CD8-positive, alpha-beta memory T cell (primary cell): ENCODE measurements at regions not wholly inside any gene's neighbourhood (a gene's known extent, or its start where the extent isn't known, plus 50 kb on each side); places are given as distances from the start of the nearest gene placed in this dataset.

Experiments
- CTCF ChIA-PET: fragments of 350-600 bp; sonication (Branson Sonifier 250); formaldehyde crosslinking; loops from one replicate; lab custom pipeline; 2021; ENCODE audit warnings: antibody characterized with exemption; lab: Charles Lee
- POLR2A ChIA-PET: fragments of 350-600 bp; sonication (Branson Sonifier 250); formaldehyde crosslinking; loops from one replicate; lab custom pipeline; 2021; ENCODE audit warnings: antibody characterized with exemption; lab: Charles Lee
- DNase-seq, 5 donors: peaks; one replicate each; pipeline versions ENCODE4 v3.0.0 to v3.0.0-alpha.2; 2020 to 2022; ENCODE audit warnings: mixed read lengths in 1 of 5
- H3K27ac ChIP-seq: one replicate; pipeline ENCODE4 v1.7.0; 2013; ENCODE audit warnings: low read depth, mild to moderate bottlenecking, low read length, moderate library complexity
- H3K27me3 ChIP-seq: 2 replicates; pipeline ENCODE4 v1.7.0; 2013; ENCODE audit warnings: low read length, mild to moderate bottlenecking; ENCODE audit not compliant: insufficient read depth, poor library complexity, severe bottlenecking
- H3K36me3 ChIP-seq: 2 replicates; pipeline ENCODE4 v1.7.0; 2013; ENCODE audit warnings: mild to moderate bottlenecking, low read length, moderate library complexity; ENCODE audit not compliant: insufficient read depth
- H3K4me1 ChIP-seq: 2 replicates; pipeline ENCODE4 v1.7.0; 2013; ENCODE audit warnings: mild to moderate bottlenecking, low read length, moderate library complexity; ENCODE audit not compliant: insufficient read depth
- H3K4me3 ChIP-seq: 2 replicates; pipeline ENCODE4 v1.7.0; 2013; ENCODE audit warnings: mild to moderate bottlenecking, low read length
- H3K9me3 ChIP-seq: 2 replicates; pipeline ENCODE4 v1.7.0; 2013; ENCODE audit warnings: mild to moderate bottlenecking, low read length
- H3K27ac Mint-ChIP-seq, 8 donors: one replicate each; pipeline ENCODE4 v1.8.0; 2020 to 2021; ENCODE audit warnings: mixed read lengths in 8 of 8, mild to moderate bottlenecking in 6 of 8, inconsistent platforms in 3 of 8, moderate library complexity in 3 of 8
- H3K27me3 Mint-ChIP-seq, 2 donors: one replicate each; pipeline ENCODE4 v1.8.0; 2020 to 2021; ENCODE audit warnings: mixed read lengths in 2 of 2, mild to moderate bottlenecking in 1 of 2, moderate library complexity in 1 of 2
- H3K36me3 Mint-ChIP-seq, 3 donors: one replicate each; pipeline ENCODE4 v1.8.0; 2020 to 2021; ENCODE audit warnings: mixed read lengths in 3 of 3, inconsistent platforms in 1 of 3, mild to moderate bottlenecking in 1 of 3
- H3K4me1 Mint-ChIP-seq, 3 donors: one replicate each; pipeline ENCODE4 v1.8.0; 2020 to 2021; ENCODE audit warnings: mixed read lengths in 3 of 3, inconsistent platforms in 1 of 3, mild to moderate bottlenecking in 1 of 3
- H3K4me3 Mint-ChIP-seq, 7 donors: one replicate each; pipeline ENCODE4 v1.8.0; 2020 to 2021; ENCODE audit warnings: mixed read lengths in 7 of 7, mild to moderate bottlenecking in 6 of 7, moderate library complexity in 4 of 7, inconsistent platforms in 2 of 7
- H3K9me3 Mint-ChIP-seq, 5 donors: one replicate each; pipeline ENCODE4 v1.8.0; 2020 to 2022; ENCODE audit warnings: mixed read lengths in 5 of 5, mild to moderate bottlenecking in 3 of 5, moderate library complexity in 2 of 5, inconsistent platforms in 1 of 5

DNA sequence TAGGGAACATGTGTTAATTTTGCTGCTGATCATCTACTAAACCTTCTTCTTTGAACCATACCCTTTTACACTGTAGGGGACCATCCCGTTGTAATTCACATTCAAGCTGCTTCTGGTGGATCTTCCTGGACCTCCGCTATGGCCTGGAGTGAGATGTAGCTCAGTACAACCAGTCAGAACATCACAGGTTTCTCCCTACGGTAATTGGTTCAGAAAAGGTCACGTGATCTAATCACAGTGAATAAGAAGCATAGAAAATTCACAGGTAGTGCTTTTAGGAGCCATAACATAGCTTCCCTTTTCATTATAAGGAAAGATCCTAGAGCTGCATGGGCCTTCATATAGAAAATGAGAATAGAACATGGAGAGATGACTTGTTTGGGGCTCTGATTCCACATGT, 320.8 kb upstream of the PDZRN3 start:
- no peaks in the 10 kb centered on the region for H3K27me3 Mint-ChIP-seq
- H3K36me3 Mint-ChIP-seq: no peaks in the 10 kb centered on the region
- POLR2A ChIA-PET: no interaction called here
- no peak overlapping the region for H3K27ac ChIP-seq
- no peak overlapping the region for H3K4me3 ChIP-seq
- H3K27me3 ChIP-seq: no peaks in the 10 kb centered on the region
- no peaks in the 10 kb centered on the region for H3K4me1 ChIP-seq
- H3K4me1 Mint-ChIP-seq: no peaks in the 10 kb centered on the region
- H3K4me3 Mint-ChIP-seq: no peak overlapping the region
- no peak overlapping the region for H3K27ac Mint-ChIP-seq
- no peaks in the 10 kb centered on the region for H3K9me3 ChIP-seq
- no peaks in the 10 kb centered on the region for H3K36me3 ChIP-seq
- CTCF ChIA-PET: no interaction called here
- DNase-seq: no peak
- H3K9me3 Mint-ChIP-seq: peaks cover 9 to 14% (median 11%) of the 10 kb centered on the region in 5 donors

DNA sequence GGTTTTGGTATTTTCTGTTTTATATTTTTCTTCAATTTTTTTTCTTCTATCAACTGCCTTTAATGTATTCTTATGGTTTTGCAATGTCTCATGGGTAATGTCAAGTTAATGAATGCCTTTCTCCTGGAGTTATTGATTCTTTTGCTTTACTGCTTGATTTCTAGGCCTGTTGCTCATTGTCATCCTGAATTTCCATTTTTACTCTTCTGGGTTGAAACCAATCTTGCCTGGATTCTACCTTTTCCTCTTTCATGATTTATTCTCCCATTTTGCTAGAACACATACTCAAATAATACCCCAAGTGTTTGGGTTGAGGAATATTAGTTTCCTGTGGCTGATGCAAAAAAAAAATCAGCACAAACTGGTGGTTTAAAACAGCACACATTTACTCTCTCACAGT, 315.2 kb upstream of the PDZRN3 start:
- Mint-ChIP-seq H3K9me3 (peaks cover 7 to 13% (median 10%) of the 10 kb centered on the region in 5 donors), H3K4me1 (no peaks in the 10 kb centered on the region), H3K27me3 (no peaks in the 10 kb centered on the region), H3K36me3 (no peaks in the 10 kb centered on the region), H3K4me3 (no peak overlapping the region), H3K27ac (no peak overlapping the region)
- CTCF ChIA-PET: no interaction called here
- Histone ChIP-seq H3K4me3 (no peak overlapping the region), H3K4me1 (no peaks in the 10 kb centered on the region), H3K27me3 (no peaks in the 10 kb centered on the region), H3K27ac (no peak overlapping the region), H3K36me3 (no peaks in the 10 kb centered on the region), H3K9me3 (no peaks in the 10 kb centered on the region)
- DNase-seq: no peak
- POLR2A ChIA-PET: no interaction called here

DNA sequence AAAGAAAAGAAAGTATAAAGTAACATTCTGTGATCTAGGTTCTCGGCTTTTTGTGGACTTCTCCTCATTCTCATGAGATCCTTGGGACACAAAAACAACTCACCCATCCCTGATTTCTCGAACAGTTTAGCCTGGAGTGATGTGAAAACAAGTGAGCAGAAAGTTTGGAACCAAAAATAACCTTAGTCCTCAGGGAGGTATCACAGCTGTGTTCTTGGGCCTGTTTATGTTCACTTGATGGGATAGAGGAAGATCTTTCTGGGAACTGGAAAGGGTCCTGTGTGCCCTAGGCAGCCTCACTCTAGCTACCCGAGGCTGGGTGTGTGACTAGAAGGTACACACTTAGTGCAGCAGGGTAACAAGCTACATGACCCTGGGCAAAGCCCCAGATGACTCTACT, 308.8 kb upstream of the PDZRN3 start:
- no peak overlapping the region for H3K27ac Mint-ChIP-seq
- ChIA-PET CTCF (no interaction called here), POLR2A (no interaction called here)

DNA sequence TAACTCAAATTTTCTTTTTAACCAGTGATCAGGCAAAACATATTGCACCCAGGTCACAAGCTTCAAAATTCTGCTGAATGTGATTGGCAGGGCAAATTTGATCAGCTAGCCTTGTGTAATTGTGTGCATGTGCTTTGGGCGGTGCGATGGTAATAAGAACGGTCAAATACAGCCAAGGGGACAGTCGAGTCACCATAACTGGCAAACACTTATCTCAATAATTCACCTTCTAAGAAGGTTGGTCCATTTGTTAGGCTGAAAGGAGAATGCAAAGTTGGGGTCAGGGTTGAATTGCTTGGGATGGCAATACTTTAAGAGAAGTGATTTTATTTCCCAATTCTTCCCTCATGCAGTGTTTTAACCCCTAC, 302.4 kb upstream of the PDZRN3 start:
- no peak overlapping the region for H3K27ac ChIP-seq
- peaks cover 0 to 2% of the 10 kb centered on the region in 2 donors for H3K27me3 Mint-ChIP-seq
- no peaks in the 10 kb centered on the region for H3K36me3 Mint-ChIP-seq
- H3K27me3 ChIP-seq: no peaks in the 10 kb centered on the region
- no peak overlapping the region for H3K4me3 Mint-ChIP-seq
- H3K9me3 Mint-ChIP-seq: peaks cover 6 to 26% (median 18%) of the 10 kb centered on the region in 5 donors
- H3K36me3 ChIP-seq: no peaks in the 10 kb centered on the region
- ChIA-PET POLR2A (no interaction called here), CTCF (no interaction called here)
- H3K4me3 ChIP-seq: no peak overlapping the region
- H3K4me1 Mint-ChIP-seq: no peaks in the 10 kb centered on the region
- no peaks in the 10 kb centered on the region for H3K4me1 ChIP-seq
- H3K27ac Mint-ChIP-seq: no peak overlapping the region
- no peaks in the 10 kb centered on the region for H3K9me3 ChIP-seq
- DNase-seq: no peak

More for the DNA sequence above, 308.8 kb upstream of the PDZRN3 start:
- no peaks in the 10 kb centered on the region for H3K4me1 Mint-ChIP-seq
- Histone ChIP-seq H3K4me1 (no peaks in the 10 kb centered on the region), H3K9me3 (no peaks in the 10 kb centered on the region), H3K36me3 (no peaks in the 10 kb centered on the region), H3K4me3 (no peak overlapping the region), H3K27ac (no peak overlapping the region), H3K27me3 (no peaks in the 10 kb centered on the region)
- H3K4me3 Mint-ChIP-seq: no peak overlapping the region
- DNase-seq: no peak
- peaks cover 0 to 2% of the 10 kb centered on the region in 2 donors for H3K27me3 Mint-ChIP-seq
- H3K36me3 Mint-ChIP-seq: no peaks in the 10 kb centered on the region
- peaks cover 6 to 20% (median 13%) of the 10 kb centered on the region in 5 donors for H3K9me3 Mint-ChIP-seq

DNA sequence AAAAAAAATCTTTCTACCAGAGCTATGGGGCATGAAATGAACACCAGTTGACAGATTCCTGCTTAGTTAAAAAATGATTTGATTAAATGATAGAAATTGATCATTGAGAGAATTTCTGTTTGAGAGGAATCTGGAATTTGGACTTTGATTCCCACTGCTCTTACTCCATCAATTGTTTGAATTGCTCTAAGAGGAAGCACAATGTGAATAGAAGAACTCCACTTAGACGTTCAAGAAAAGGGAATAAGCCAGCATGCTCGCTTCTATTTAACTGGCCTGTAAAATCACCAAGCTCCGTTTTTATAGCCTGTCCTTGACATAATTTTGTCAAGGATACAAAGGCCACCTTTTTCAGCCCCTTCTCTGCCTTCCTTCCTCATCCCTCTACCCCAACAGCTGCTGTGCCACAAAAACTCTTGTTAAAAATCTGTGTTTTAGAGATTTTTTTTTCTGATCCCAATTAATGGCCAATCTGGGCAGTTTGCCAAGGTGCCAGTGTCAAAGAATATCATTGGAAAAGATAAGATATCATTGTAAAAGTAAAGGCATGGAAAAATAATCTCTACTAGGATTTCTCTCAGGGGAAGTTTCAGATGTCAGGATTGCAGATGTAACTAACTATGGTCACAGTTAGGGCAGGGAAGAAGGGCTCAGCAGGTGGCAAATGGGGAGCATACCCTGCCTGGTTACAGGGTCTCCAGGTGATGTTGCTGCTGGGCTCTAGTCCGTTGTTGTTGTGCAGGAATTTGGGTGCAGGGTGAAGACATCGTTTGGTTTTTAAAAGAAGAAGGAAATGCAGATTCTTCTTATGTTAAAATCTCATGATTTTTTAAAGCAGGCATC, 301.8 kb upstream of the PDZRN3 start:
- H3K27me3 Mint-ChIP-seq: peaks cover 0 to 2% of the 10 kb centered on the region in 2 donors
- H3K4me1 Mint-ChIP-seq: no peaks in the 10 kb centered on the region
- no peaks in the 10 kb centered on the region for H3K27me3 ChIP-seq
- ChIA-PET POLR2A (no interaction called here), CTCF (no interaction called here)
- H3K4me3 ChIP-seq: no peak overlapping the region
- H3K4me1 ChIP-seq: no peaks in the 10 kb centered on the region
- H3K4me3 Mint-ChIP-seq: no peak overlapping the region
- no peak for DNase-seq
- no peaks in the 10 kb centered on the region for H3K36me3 Mint-ChIP-seq
- H3K27ac Mint-ChIP-seq: no peak overlapping the region
- no peak overlapping the region for H3K27ac ChIP-seq
- H3K36me3 ChIP-seq: no peaks in the 10 kb centered on the region
- no peaks in the 10 kb centered on the region for H3K9me3 ChIP-seq
- H3K9me3 Mint-ChIP-seq: peaks cover 4 to 26% (median 15%) of the 10 kb centered on the region in 5 donors

DNA sequence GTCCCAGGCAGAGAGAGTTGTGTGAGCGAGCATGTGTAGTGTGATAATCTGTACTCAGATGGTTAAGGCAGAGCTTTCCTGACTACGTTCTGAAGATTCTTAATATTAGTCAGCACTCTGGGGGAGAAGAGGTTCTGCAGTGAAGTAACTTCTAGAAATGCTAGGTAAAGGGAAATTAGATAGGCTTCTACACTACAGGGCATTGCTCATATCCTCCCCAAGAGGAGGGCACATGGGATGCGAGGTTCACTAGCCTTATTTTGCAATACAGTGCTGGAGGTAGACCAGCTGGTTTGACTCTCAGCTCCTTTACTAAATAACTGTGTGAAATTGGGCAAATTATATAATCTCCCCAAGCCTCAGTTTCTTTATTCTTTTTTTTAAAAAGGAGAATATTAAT, 300.3 kb upstream of the PDZRN3 start:
- no peaks in the 10 kb centered on the region for H3K9me3 ChIP-seq
- H3K4me1 ChIP-seq: no peaks in the 10 kb centered on the region
- no peaks in the 10 kb centered on the region for H3K27me3 ChIP-seq
- no peak overlapping the region for H3K27ac ChIP-seq
- H3K9me3 Mint-ChIP-seq: peaks cover 4 to 26% (median 15%) of the 10 kb centered on the region in 5 donors
- no peak overlapping the region for H3K4me3 Mint-ChIP-seq
- CTCF ChIA-PET: no interaction called here
- H3K4me1 Mint-ChIP-seq: no peaks in the 10 kb centered on the region
- H3K4me3 ChIP-seq: no peak overlapping the region
- no peaks in the 10 kb centered on the region for H3K36me3 ChIP-seq
- no peak for DNase-seq
- H3K36me3 Mint-ChIP-seq: no peaks in the 10 kb centered on the region
- no peaks in the 10 kb centered on the region for H3K27me3 Mint-ChIP-seq
- POLR2A ChIA-PET: no interaction called here
- H3K27ac Mint-ChIP-seq: no peak overlapping the region

DNA sequence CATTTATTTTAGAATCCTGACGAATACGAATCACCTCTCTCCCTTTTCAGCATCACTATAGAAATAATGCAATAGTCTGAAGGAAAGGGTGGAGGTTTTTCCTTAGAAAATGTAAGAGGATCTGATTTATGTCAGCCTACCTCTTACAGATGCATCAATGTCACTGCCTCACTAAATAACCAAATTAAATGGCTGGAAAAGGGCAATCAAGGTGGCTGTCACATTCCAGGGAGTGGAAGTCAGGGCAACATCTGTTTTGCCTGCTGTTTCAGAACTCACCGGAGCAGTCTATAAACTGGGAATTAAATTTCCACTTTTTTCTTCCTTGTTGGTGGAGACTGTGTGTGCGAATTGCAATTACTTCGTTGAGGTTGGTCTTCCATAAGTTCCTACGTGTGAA, 299.3 kb upstream of the PDZRN3 start:
- Histone ChIP-seq H3K9me3 (no peaks in the 10 kb centered on the region), H3K4me1 (no peaks in the 10 kb centered on the region), H3K36me3 (no peaks in the 10 kb centered on the region), H3K27ac (no peak overlapping the region), H3K4me3 (no peak overlapping the region), H3K27me3 (no peaks in the 10 kb centered on the region)
- Mint-ChIP-seq H3K9me3 (peaks cover 4 to 21% (median 9%) of the 10 kb centered on the region in 5 donors), H3K4me1 (no peaks in the 10 kb centered on the region), H3K4me3 (no peak overlapping the region), H3K27ac (no peak overlapping the region), H3K36me3 (no peaks in the 10 kb centered on the region), H3K27me3 (no peaks in the 10 kb centered on the region)
- DNase-seq: no peak
- ChIA-PET CTCF (no interaction called here), POLR2A (no interaction called here)

DNA sequence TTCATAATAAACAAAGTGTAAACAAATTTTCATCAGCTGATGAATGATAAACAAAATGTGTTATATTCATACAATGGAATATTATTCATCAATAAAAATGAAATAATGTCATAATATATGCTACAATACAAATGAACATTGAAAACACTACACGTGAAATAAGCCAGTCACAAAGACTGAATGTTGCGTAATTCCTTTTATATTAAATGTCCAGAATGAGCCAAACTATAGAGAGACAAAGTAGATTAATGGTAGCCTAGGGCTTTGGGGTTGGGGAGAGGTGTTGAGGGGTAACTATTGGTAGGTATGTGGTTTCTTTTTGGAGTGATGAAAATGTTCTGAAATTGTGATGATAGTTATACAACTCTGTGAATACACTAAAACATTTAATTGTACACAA, 292.9 kb upstream of the PDZRN3 start:
- Mint-ChIP-seq H3K4me3 (no peak overlapping the region), H3K9me3 (peaks cover 2 to 28% (median 7%) of the 10 kb centered on the region in 5 donors), H3K36me3 (no peaks in the 10 kb centered on the region), H3K27ac (no peak overlapping the region), H3K4me1 (no peaks in the 10 kb centered on the region), H3K27me3 (no peaks in the 10 kb centered on the region)
- Histone ChIP-seq H3K4me3 (no peak overlapping the region), H3K27me3 (no peaks in the 10 kb centered on the region), H3K9me3 (no peaks in the 10 kb centered on the region), H3K4me1 (no peaks in the 10 kb centered on the region), H3K27ac (no peak overlapping the region), H3K36me3 (no peaks in the 10 kb centered on the region)
- POLR2A ChIA-PET: no interaction called here
- DNase-seq: no peak
- CTCF ChIA-PET: no interaction called here
